GM10266 (cell line): ENCODE measurements at regions not wholly inside any gene's neighbourhood (a gene's known extent, or its start where the extent isn't known, plus 50 kb on each side); places are given as distances from the start of the nearest gene placed in this dataset.
A peak's percentile ranks its signal among the peaks of the same experiment; 100 is the strongest.

Experiments used
- DNase-seq: peaks from one replicate; pipeline ENCODE4 v3.0.0; 2012; ENCODE audit errors: extremely low spot score
- TF ChIP-seq, protein P1 (sequence below): IDR thresholded peaks from 2 replicates; pipeline ENCODE4 v1.5.1; 2012; ENCODE audit warnings: mild to moderate bottlenecking, low read depth; ENCODE audit not compliant: control insufficient read depth, insufficient read depth; ENCODE audit errors: missing control alignments

- DNase-seq: no peak
- TF ChIP-seq, protein P1, sequence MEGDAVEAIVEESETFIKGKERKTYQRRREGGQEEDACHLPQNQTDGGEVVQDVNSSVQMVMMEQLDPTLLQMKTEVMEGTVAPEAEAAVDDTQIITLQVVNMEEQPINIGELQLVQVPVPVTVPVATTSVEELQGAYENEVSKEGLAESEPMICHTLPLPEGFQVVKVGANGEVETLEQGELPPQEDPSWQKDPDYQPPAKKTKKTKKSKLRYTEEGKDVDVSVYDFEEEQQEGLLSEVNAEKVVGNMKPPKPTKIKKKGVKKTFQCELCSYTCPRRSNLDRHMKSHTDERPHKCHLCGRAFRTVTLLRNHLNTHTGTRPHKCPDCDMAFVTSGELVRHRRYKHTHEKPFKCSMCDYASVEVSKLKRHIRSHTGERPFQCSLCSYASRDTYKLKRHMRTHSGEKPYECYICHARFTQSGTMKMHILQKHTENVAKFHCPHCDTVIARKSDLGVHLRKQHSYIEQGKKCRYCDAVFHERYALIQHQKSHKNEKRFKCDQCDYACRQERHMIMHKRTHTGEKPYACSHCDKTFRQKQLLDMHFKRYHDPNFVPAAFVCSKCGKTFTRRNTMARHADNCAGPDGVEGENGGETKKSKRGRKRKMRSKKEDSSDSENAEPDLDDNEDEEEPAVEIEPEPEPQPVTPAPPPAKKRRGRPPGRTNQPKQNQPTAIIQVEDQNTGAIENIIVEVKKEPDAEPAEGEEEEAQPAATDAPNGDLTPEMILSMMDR: no peak
Observed at GRCh38 chr6:153800580-153801188, 238.4 kb upstream of the OPRM1 start.

GRCh38 chr6:153790876-153791473 lies 248.1 kb upstream of the OPRM1 start:
- TF ChIP-seq, protein P1: peak; percentile 29
- DNase-seq: peak; percentile 12

DNA sequence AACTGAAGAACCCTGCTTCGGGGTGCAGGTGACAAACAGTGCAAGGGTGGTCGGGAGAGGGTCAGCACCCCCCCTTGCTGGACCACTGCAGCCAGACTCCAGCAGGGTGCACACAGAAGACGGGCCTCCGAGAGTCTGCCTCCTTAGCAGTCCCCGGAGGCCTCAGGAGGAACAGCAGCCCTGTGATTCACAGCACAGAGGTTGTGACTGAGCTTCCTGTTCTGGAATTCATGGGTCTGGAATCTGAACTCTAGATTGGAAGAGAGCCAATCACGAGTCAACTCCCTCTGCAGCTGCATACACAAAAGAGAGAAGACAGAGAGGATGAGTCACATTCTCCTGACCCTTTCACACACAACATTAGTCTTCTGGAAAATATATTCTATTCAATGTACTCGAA lies 249.0 kb upstream of the OPRM1 start:
- no peak for DNase-seq
- TF ChIP-seq, protein P1: no peak

DNA sequence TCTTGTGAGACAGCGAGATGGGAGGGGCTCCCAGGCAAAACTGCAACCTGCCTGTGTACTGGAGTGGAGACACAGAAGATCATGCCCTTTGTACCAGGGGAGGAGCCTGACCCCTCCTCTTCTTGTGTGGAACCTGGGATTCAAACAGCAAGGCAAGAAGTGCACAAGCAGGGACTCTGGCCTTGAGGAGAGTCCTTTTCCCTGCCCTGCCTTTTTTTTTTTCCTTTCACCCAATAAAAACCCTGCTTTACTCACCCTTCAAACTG lies 251.8 kb upstream of the OPRM1 start:
- TF ChIP-seq, protein P1: no peak
- no peak for DNase-seq

GRCh38 chr6:153781306-153781705 lies 257.7 kb upstream of the OPRM1 start:
- DNase-seq: no peak
- TF ChIP-seq, protein P1: no peak

- DNase-seq: no peak
- TF ChIP-seq, protein P1: no peak
Observed at GRCh38 chr6:153780011-153780410, 259.0 kb upstream of the OPRM1 start.

GRCh38 chr6:153778216-153778615 lies 260.8 kb upstream of the OPRM1 start:
- TF ChIP-seq, protein P1: no peak
- DNase-seq: no peak
